DOHH2 (cell line): ENCODE measurements at regions not wholly inside any gene's neighbourhood (a gene's known extent, or its start where the extent isn't known, plus 50 kb on each side); places are given as distances from the start of the nearest gene placed in this dataset.

Experiments used
- H3F3A ChIP-seq: fragments of 200-600 bp; sonication (generic), shearing (Covaris generic); 2 replicates; pipeline ENCODE4 v1.6.0; 2016; ENCODE audit warnings: antibody characterized with exemption, mild to moderate bottlenecking; ENCODE audit not compliant: control insufficient read depth, insufficient read depth
- H3K27ac ChIP-seq: fragments of 200-600 bp; sonication (generic); 2 replicates; pipeline ENCODE4 v1.5.1; 2014; ENCODE audit warnings: low read depth, mild to moderate bottlenecking, low read length, moderate library complexity
- H3K27me3 ChIP-seq: fragments of 200-600 bp; sonication (generic); 2 replicates; pipeline ENCODE4 v1.6.1; 2014; ENCODE audit warnings: mild to moderate bottlenecking, low read length, mixed read lengths; ENCODE audit not compliant: control insufficient read depth
- H3K36me3 ChIP-seq: fragments of 200-600 bp; sonication (generic); 2 replicates; pipeline ENCODE4 v1.6.1; 2014; ENCODE audit warnings: mild to moderate bottlenecking, low read length, moderate library complexity, mixed read lengths; ENCODE audit not compliant: control insufficient read depth
- H3K4me1 ChIP-seq: fragments of 200-600 bp; sonication (generic); 2 replicates; pipeline ENCODE4 v1.6.1; 2014; ENCODE audit warnings: mild to moderate bottlenecking, low read length, mixed read lengths; ENCODE audit not compliant: control insufficient read depth
- H3K4me2 ChIP-seq: fragments of 200-600 bp; sonication (generic); 2 replicates; pipeline ENCODE4 v1.6.0; 2014; ENCODE audit warnings: mild to moderate bottlenecking, low read length, moderate library complexity
- H3K4me3 ChIP-seq: fragments of 200-600 bp; sonication (generic); 2 replicates; pipeline ENCODE4 v1.5.1; 2014; ENCODE audit warnings: mild to moderate bottlenecking, low read length, mixed read lengths
- H3K79me2 ChIP-seq: fragments of 200-600 bp; sonication (generic); 2 replicates; pipeline ENCODE4 v1.6.1; 2014; ENCODE audit warnings: mild to moderate bottlenecking, low read length, mixed read lengths; ENCODE audit not compliant: control insufficient read depth
- H3K9me2 ChIP-seq: fragments of 200-600 bp; sonication (generic); replicated peaks from 2 replicates; pipeline ENCODE4 v1.6.1; 2014; ENCODE audit warnings: mild to moderate bottlenecking, low read length, mixed read lengths; ENCODE audit not compliant: control insufficient read depth
- H3K9me3 ChIP-seq: fragments of 200-600 bp; sonication (generic); 2 replicates; pipeline ENCODE4 v1.6.1; 2014; ENCODE audit warnings: antibody characterized with exemption, low read length, mixed read lengths; ENCODE audit not compliant: control insufficient read depth, insufficient read depth
- H4K20me1 ChIP-seq: fragments of 200-600 bp; sonication (generic); 2 replicates; pipeline ENCODE4 v1.6.0; 2014; ENCODE audit warnings: low read depth, mild to moderate bottlenecking, antibody characterized with exemption, low read length, moderate library complexity; ENCODE audit not compliant: control insufficient read depth, insufficient read depth
- EZH2phosphoT487 ChIP-seq: fragments of 200-600 bp; sonication (generic); IDR thresholded peaks from 2 replicates; pipeline ENCODE4 v1.6.1; 2017; ENCODE audit warnings: borderline replicate concordance, mild to moderate bottlenecking, antibody characterized with exemption, low read length, moderate library complexity, mixed read lengths
- TF ChIP-seq, protein P1 (sequence below): fragments of 200-600 bp; sonication (generic); IDR thresholded peaks from one replicate; pipeline ENCODE4 v1.5.1; 2014; ENCODE audit warnings: antibody characterized with exemption, mild to moderate bottlenecking, low read depth, low read length; ENCODE audit not compliant: poor library complexity, severe bottlenecking

GRCh38 chr1:234917495-234918180, 211.0 kb downstream of the TOMM20 start:
- Histone ChIP-seq H3K36me3 (no peaks in the 10 kb centered on the region), H3F3A (no peaks in the 10 kb centered on the region), H3K9me3 (no peaks in the 10 kb centered on the region), H4K20me1 (no peaks in the 10 kb centered on the region), H3K27me3 (no peaks in the 10 kb centered on the region), H3K4me3 (no peak overlapping the region), H3K27ac (no peak overlapping the region), H3K4me2 (no peak overlapping the region), H3K4me1 (peaks cover 5% of the 10 kb centered on the region), H3K9me2 (no peaks in the 10 kb centered on the region), H3K79me2 (no peaks in the 10 kb centered on the region)
- TF ChIP-seq, protein P1, sequence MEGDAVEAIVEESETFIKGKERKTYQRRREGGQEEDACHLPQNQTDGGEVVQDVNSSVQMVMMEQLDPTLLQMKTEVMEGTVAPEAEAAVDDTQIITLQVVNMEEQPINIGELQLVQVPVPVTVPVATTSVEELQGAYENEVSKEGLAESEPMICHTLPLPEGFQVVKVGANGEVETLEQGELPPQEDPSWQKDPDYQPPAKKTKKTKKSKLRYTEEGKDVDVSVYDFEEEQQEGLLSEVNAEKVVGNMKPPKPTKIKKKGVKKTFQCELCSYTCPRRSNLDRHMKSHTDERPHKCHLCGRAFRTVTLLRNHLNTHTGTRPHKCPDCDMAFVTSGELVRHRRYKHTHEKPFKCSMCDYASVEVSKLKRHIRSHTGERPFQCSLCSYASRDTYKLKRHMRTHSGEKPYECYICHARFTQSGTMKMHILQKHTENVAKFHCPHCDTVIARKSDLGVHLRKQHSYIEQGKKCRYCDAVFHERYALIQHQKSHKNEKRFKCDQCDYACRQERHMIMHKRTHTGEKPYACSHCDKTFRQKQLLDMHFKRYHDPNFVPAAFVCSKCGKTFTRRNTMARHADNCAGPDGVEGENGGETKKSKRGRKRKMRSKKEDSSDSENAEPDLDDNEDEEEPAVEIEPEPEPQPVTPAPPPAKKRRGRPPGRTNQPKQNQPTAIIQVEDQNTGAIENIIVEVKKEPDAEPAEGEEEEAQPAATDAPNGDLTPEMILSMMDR: no peak
- no peak for TF ChIP-seq EZH2phosphoT487

- no peak overlapping the region for H3K4me2 ChIP-seq
- TF ChIP-seq, protein P1: no peak
- no peak for TF ChIP-seq EZH2phosphoT487
- H3K27ac ChIP-seq: no peak overlapping the region
- no peaks in the 10 kb centered on the region for H3K27me3 ChIP-seq
- no peaks in the 10 kb centered on the region for H3K9me2 ChIP-seq
- no peaks in the 10 kb centered on the region for H4K20me1 ChIP-seq
- no peak overlapping the region for H3K4me3 ChIP-seq
- H3F3A ChIP-seq: no peaks in the 10 kb centered on the region
- H3K9me3 ChIP-seq: no peaks in the 10 kb centered on the region
- H3K79me2 ChIP-seq: no peaks in the 10 kb centered on the region
- no peaks in the 10 kb centered on the region for H3K36me3 ChIP-seq
- H3K4me1 ChIP-seq: peaks cover 5% of the 10 kb centered on the region
Observed at GRCh38 chr1:234916840-234917239, 211.8 kb downstream of the TOMM20 start.

DNA sequence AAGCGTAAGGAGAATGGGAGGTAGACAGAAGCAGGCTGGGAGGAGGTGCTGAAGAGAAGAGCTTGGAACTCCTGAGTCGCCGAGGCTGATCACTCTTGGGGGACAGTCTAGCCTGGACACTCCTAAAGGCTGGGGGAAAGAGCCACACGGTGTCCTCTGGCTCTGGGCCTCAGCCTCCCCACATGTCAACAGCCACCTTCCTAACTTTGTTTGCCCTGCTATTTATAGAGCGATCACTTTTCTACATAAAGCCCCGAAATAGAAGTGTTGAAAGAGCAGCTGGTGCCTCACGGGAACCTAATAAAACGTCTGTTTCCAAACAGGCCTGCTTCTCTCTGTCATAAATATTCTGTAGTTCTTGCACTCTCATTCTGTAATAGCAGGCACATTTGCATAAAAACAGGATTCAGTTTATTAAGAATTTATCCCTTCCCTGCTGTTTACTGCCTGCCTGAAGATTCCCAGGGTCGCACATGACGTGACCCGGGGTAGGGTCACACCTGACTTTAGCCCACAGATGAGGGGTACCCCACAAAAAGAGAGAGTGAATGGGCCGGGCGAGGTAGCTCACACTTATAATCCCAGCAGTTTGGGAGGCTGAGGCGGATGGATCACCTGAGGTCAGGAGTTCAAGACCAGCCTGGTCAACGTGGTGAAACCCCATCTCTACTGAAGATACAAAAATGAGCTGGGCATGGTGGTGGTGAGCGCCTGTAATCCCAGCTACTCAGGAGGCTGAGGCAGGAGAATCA, 212.5 kb downstream of the TOMM20 start:
- Histone ChIP-seq H3K4me2 (no peak overlapping the region), H3F3A (no peaks in the 10 kb centered on the region), H3K4me1 (peaks cover 5% of the 10 kb centered on the region), H3K27me3 (no peaks in the 10 kb centered on the region), H3K79me2 (no peaks in the 10 kb centered on the region), H3K9me3 (no peaks in the 10 kb centered on the region), H4K20me1 (no peaks in the 10 kb centered on the region), H3K36me3 (no peaks in the 10 kb centered on the region), H3K9me2 (no peaks in the 10 kb centered on the region), H3K4me3 (no peak overlapping the region), H3K27ac (no peak overlapping the region)
- TF ChIP-seq, protein P1: no peak
- no peak for TF ChIP-seq EZH2phosphoT487
